HG02798 (cell line): ENCODE measurements at regions not wholly inside any gene's neighbourhood (a gene's known extent, or its start where the extent isn't known, plus 50 kb on each side); places are given as distances from the start of the nearest gene placed in this dataset.
"Not testable (repeated sequence)": the region's sequence is repeated elsewhere in the genome, so short reads cannot be mapped to it uniquely, and the experiment has no call there.

Experiments used
- ATAC-seq: cut with Tn5 transposase; IDR thresholded peaks from one replicate; pipeline ENCODE4 v1.9.1; 2021; ENCODE audit warnings: mild to moderate bottlenecking; ENCODE audit not compliant: unreplicated experiment, poor library complexity

DNA sequence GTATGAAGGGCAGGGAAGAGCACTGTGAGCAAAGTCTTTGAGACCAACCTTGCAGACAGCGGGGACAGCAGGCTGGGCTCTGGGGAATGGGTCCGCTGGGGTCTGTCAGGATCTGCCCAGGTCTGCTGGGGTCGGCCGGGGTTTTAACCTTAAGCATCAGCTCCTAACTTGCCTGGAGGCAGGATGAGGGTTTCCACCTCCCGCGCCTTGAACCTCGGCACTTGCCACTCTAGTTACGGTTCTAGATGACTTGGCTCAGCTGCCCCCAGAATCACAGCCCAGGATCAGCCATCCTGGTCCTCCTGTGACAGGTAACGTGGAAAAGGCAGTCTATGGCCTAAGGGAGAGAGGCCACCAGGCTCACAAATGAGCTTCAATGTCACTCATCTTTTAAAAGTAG is 50.4 kb upstream of the CACUL1 start:
- no peak for ATAC-seq

DNA sequence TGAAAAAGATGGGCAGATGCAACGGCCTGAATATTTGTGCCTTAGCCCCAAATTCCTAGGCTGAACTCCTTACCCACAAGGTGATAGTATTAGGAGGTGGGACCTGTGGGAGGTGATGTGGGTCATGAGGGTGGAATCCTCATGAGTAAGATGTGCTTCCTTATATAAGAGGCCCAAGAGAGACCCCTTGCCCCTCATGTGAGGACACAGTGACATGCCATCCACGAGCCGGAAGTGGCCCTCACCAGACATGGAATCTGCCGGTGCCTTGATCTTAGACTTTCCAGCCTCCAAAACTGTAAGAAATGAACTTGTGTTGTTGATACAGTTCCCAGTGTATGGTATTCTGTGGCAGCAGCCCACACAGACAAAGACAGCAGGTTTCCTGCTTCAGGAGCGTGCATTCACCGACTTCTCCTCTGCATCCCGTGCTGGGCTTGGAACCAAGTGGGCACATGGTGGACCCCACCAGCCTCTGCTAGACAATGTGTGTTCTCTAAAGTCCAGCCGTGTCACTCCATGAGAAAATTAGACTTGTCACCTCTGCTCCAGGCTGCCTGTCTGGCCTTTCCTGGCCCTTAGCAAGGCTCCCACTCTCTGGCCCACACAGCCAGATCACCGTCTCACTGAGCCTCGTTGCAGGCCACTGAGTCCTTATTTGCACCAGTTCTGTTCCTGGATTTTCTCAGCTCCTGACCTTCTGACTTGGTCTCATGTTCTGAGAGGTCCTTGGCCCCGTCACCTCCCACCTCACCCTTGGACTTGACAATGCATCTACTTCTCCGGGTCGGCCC is 52.9 kb upstream of the CACUL1 start:
- ATAC-seq, result no peak

DNA sequence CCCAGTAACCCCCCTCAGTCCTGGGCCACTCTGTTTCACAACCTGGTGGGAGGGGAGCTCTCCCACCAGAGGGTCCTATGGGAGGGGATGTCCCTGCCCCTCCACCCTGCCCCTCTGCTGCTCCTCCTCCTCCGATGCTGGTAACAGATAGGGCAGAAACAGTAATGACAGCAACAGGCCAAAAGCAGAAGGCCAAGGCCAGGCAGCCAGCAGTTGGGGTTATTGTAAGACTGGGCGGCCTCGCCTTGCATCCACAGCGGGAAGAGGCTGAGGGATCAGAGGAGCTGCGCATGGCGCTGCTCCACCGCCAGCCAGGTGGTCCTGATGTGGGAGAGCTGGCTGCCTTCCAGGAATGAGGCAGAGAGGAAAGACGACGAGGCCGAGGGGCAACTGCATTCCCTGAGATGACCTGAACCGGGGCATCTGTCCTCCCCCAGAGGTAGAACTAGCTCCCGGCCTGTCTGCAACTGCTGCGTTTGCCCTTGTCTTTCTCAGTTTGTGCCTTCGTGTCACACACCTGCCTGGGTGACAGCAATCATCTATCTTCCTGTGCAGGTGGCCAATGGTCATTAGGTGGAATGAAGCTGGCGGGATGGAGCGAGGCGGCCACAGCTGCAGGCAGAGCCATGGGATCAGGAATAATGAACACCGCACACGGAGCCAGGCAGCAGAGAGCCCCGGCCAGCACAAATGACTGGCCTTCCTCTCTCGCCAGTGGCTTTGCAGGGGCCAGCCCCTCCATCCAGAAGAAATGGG is 54.0 kb upstream of the CACUL1 start:
- ATAC-seq, result no peak

DNA sequence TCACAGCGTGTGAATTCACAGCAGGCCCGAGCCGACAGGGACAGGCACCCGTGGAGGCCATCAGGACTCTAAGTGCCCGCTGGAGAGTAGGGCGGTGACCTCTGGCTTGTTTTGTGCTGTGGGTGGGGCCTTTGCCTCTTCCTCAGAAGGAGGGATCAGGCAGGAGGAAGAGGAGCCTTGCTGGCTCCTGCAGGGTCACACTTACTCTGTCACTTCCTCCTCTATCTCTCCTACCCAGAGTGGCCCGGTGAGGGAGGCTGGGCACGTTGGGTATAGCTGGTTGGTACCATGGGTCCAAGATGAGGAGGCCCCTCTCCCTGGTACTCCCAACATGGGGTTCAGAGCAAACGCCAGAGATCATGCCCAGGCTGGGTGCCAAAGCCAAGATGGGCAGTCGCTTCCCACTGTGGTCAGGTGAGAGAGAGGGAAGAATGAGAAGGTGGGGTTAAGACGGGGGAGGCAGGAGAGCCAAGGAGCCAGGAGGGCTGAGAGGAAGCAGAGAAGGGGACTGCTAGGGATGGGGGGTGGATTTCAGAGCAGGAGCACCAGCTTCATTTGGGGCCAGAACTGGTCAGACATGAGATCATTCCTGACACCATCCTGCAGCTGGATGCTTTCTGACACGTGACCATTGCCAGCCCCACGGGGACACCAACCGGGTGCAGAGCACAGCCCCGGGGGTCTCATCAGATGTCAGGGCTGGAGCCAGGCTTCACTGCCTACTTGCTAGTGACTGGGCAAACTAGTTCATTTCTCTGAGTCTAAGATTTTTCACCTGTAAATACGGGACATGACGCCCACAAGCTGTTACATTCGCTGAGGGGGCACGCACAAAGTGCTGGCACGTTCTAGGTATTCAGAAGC is 54.8 kb upstream of the CACUL1 start:
- ATAC-seq, result no peak

DNA sequence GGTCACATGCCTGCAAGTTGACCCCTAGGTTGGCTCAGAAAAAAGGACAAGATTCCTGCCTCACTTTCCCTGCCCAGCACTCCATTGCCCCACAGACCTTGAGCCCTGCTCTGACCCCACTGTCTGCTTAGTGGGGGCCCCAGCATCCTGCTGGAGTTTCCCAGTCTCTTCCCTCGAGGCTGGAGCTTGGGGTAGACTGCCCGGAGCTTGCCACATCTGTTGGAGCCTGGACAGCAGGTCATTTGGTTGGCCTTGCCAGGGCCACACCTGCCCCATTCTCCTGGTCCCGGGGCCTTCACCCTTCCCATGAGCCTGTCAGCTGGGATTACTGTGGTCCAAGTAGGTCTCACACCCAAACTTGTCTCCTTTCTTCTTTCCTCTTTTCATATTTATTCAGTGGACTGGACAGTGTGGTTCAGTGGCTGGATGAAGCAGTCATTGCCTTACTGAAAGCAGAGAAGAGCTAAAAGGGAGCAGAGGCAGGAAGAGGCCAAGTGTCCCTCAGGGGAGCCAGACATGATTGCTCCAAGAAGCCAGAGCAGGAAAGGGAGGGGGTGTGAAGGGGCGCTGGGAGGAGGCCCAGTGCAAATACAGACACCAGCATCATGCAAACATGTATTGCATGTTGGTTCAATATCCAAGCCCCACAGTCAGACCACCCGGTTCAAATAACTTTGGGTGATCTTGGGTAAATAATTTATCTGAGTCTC is 56.2 kb upstream of the CACUL1 start:
- no peak for ATAC-seq

DNA sequence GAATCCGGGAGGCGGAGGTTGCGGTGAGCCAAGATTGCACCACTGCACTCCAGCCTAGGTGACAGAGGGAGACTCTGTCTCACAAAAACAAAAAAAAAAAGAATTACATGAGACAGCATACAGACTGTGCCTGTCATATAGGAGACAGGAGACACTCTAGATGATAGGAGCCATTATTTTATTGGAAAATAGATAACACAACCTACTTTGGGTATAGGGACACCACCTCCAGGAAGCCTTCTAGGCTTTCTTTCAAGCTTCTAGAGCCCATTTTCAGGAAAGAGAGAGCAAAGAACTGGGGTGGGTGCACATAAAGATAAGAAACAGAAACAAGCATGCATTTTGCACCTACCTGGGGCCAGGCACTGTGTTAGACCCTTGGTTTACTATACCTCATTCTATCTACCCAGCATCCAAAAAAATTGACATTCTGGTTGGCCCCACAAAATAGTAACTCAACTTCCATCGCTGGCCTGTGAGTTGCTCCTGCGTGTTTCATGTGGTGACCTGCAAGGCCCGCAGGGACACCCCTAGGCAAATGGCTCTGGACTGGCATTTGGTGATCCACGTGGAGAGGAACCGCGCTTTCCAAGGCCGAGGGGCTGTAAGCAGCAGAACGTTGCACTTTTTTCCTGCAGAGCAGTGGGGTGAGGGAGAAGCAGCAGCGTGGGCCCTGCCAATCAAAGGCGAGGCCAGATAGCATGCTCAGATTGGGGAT is 57.1 kb upstream of the CACUL1 start:
- ATAC-seq, result no peak

DNA sequence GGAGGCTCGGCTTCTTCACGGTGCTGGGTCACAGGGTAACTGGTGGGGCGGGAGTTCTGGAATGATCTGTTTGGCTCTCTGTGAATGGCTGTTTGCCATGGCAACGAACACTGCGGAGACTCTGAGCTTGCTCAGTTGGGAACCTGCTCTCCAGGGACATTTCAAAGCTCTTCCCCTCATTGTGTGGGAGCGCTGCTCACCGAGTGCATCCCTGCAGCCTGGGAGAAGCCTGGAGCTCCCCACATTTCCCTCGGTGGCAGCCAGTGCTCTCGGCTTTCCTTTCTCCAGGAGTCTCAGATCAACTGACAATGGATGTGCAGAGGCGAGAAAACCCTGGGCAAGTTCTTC is 57.6 kb upstream of the CACUL1 start:
- ATAC-seq, result no peak

DNA sequence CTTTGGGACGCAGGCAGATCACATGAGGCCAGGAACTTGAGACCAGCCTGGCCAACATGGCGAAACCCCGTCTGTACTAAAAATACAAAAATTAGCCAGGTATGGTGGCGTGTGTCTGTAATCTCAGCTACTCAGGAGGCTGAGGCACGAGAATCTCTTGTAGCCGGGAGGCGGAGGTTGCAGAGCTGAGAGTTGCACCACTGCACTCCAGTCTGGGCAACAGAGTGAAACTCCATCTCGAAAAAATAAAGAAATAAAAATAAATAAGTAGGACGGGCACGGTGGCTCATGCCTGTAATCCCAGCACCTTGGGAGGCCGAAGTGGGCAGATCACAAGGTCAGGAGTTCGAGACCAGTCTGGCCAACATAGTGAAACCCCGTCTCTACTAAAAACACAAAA is 58.2 kb upstream of the CACUL1 start:
- ATAC-seq, result not testable (repeated sequence)

DNA sequence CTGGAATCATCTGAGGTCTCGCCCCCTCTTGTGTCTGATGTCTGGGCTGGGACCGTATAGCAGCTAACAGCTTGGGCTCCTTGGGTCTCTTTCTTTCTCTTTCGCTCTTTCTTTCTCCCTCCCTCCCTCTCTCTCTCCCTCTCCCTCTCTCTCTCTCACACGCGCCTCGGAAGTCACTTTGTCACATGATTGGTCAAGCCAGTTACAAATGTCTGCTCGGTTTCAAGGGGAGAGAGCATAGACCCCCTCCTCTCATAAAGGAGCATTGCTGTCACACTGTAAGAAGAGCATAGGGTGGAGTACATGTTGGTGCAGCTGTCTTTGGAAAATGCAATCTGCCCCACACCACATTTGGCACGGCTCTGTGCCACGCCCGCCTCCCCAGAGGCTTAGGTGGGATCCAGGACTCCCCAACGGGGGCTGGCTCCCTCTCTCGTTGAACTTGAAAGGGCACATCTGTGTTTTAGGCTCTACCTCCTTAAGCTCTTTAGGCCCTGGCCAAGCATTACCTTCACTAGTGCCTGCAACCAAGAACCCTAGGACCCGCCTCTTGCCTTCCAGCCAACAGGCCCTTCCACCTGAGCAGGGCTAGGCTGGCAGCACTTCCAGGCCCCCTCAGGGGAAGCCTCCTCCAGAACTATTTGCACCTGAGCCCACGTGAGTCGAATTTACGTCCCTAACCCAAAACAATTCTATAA is 61.9 kb upstream of the CACUL1 start:
- no peak for ATAC-seq

DNA sequence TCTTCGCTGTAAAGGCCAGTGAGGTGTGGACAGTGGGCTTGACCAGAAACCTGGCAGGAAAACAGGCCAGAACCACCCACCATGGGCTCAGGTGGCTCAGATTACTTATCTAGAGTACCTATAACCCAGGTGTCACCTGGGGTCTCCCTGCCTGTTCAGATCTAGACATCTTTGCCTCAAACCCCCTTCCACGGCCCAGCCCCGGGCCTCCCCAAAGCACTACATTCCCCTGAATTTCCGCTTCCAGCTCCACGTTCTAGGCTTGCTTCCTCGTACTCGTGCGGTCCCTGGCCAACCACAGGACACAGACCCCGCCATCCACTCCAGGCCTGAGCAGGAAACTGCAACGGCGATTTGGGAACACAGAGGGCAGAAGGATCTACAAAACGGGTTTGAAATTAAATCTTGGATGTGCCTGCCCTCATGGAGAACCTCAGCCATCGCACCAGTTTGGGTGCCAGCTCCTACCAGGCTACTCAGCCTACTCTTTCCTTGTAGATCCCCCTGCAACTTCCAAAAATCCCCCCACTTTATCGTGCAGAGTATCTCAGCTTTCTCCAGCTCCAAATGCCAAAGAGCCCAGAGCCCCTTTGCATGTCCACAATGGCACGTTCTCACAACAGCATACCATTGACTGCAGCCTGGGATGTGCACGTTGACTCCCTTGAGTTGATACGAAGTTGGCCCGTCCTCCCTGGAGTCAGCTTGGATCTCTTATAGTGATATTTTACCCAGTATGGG is 62.7 kb upstream of the CACUL1 start:
- ATAC-seq, result no peak

DNA sequence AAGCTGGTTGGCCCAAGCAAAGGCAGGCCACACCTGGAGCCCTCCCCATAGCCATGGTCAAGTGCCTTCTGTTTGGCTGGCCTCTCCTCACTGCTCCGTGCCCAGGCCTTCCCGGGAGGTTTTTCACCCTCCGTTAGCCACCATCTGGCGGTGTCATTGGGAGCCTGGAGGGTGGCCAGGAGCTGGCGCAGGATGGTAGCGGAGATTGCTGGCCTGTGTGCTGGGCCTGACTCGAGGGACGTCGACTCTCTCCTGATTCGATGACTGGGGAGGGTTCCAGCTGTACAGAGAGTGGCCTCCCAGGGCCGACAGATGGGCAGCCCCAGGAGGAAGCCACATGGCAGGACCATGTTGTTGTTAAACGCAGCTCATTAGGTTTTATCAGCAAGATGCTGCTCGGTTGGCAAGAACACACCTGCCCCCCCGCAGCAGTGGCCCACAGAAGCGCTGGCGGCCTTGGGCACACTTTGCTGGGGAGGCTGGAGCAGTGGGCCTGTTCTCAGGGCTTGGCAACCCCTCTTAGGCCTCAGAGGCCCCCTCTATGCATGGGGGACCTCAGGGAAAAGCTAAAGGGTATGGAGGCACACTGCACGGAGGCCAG is 64.0 kb upstream of the CACUL1 start:
- no peak for ATAC-seq

DNA sequence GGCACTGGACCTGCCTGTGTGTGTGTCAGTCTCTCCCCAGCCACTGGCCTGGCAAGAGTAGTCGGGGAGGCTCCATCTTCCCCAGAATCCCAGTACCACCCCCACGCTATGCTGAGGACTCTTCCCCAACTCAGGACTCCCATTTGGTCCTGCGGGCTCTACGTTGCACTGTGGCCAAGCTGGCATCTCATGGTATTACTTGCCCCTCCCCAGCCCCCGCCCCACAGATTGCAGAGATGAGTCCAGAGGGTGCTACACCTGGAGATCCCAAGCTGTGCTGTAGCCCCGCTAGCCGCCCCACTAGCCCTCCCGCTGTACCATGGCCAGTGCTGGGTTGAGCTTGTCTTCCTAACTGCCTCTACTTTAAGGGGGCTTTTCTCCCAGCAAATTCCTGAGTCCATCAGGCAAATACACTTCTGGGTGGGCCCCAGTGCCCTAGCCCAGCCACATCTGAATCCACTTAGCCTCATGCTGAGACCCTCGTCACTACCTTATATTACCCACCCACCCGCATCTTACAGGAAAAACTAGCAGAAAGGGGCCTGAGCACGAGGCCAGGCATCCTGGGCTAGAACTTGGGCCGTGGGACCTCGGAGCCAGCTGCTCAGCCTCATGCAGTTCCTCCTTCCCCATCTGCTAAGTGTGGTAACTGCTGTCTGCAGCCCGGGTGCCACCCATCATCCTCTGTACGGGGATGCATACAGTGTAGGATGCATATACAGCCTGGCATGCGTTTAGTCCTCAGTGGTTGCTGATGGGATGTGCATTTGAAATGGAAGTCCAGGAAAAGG is 65.8 kb upstream of the CACUL1 start:
- ATAC-seq, result no peak

DNA sequence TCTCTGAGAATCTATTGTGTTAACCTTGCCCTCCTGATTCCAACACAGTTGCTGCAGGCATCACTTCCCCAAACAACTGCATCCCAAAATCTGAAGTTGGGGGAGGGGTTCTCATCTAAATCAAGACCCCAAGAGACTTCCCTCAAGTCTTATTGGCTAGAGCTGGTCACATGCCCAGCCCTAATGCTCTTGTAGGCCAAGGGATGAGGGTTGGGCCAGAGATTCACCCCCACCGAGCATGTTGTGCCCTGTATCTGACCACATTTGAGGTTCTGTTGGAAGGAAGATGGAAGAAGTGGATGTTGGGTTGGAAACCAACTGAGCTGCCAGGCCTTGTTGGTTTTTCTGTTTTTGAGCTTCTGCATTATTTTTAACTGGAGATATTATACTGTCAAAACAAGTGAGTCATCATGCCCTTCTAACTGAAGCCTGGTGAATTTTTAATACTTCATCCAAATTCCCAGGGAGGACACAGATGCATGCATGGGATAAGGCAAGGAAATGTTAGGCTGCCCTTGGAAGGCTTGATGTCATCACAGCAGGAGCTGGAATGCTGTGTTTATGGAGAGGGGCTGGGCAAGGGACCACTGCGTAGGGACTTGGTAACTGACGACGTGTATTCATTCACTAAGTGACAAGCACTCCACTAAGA is 68.6 kb upstream of the CACUL1 start:
- ATAC-seq, result no peak

DNA sequence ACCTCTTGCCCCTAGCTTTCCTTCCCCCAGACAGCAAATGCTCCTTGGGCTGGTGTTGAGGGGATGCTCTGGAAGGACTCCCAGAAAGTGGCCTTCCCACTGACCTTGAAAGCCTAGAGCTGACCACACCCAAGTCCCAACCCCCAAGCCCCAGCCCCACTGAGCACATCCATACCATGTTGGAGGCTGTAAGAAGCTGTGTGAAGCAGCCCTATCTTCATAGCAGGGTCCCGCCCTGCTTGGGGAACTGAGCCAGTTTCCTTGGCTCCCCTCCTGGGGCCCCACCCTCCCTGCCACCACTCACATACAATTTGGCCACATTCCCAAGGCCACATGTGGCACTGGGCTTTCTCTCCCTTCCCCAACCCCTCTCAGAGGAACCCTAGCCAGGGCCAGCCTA is 72.3 kb upstream of the CACUL1 start:
- no peak for ATAC-seq

DNA sequence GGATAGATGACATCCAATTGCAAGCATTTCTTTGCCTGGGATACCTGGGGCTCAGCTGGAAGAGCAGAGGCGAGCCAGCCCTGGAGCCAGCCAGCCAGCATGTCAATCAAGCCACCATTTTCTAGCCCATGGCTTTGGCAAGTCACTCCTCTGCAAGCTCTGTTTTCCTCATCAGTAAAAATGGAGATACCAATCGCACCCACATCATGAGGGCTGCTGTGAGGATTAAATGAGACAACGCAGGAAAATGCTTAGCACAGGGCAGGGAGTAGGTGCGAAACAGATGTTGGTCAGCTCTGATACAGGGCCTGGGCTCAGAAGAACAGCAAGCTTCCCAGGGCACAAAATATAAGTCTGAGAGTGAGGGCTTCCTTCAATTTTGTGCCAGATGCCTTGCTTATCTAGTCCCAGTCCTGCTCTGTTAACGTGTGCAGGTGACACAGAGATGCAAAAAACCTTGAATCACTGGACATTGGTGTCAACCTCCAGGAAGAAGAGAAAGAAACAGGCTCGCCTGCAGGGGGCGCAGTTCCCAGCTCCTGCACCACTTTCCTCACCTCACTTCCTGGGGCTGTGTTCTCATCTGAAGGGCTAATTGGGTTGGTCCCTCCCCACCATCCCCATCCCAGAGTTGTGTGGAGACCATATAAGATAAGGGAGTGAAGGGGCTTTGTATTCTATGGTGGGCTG is 72.8 kb upstream of the CACUL1 start:
- no peak for ATAC-seq

DNA sequence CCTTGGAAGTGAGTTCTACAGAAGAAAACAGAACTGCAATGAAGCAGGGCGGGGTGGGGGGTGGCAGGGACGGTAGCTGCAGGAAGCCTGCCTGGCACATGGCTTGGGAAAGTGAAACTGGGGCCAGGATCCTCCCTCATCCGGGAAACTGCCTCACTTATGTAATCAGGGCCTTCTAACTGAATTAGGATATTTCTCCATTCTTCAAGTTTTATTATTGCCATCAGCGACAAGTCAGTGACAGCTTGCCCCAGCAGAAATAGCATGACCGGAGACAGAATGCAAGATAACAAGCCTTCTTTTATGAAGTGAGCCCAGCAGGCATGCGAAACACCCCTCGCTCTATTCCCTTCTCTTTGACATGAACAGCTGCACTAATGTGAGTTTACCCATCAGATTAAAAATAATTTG is 77.5 kb upstream of the CACUL1 start:
- ATAC-seq, result no peak
